Tongue (tissue), 1 donor: ENCODE measurements at regions not wholly inside any gene's neighbourhood (a gene's known extent, or its start where the extent isn't known, plus 50 kb on each side); places are given as distances from the start of the nearest gene placed in this dataset.

Experiments used
- DNase-seq: peaks from one replicate; pipeline ENCODE4 v3.0.0-alpha.2; 2015

DNA sequence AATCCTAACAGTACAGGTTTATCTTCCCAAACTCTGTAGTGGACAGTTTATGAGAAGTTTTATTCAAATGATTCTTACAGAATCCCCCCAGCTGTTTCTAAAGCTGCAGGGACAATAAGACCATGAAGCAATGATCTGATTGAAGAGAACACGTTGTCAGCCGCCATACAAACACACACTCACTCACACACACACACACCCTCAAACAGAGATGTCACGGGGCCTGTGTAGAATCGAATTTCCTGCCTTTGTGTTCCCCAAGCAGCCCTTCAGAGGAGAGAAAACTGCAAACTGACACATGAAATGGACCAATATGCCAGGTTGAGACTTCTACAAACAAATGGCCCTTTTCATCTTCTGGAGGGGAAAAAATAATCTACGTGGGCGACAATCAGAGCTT, 80.5 kb upstream of the TBX3 start:
- DNase-seq, result peak; percentile 65

- DNase-seq, result peak; percentile 81
Measured at GRCh38 chr12:114762490-114763110, 78.6 kb upstream of the TBX3 start.

DNA sequence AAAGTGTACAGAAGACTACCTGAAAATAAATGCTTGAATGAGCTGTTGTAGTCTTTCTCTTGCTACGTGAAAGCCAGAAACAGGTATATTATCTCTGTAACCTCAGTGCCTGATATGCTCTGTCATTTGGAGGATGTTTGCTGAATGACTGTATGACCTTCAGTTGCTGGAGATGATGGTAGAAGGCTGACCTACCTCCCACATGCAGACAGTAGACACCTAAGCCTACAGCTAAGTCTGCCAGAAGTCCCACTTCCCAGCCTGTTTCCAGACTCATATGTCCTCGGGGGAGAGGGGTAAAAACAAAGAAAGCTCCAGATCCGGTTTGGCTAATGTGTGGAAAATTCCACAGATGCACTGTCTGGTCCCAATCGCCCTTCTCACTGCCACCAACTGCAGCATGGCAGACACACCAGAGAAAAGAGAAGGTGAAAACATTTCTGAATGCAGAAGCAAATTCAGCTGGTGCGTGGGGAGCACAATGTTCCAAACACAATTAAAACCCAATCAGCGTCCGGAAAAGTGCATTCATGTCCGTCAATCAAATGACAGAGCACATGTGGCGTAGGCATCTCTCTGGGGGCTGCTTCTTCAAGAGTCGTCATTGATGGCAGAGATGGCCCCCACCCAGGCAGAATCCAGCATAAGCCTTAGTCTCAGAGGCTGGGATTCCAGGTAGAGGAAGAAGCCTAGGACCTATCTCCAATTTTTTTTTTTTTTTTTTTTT, 76.3 kb upstream of the TBX3 start:
- no peak for DNase-seq

DNA sequence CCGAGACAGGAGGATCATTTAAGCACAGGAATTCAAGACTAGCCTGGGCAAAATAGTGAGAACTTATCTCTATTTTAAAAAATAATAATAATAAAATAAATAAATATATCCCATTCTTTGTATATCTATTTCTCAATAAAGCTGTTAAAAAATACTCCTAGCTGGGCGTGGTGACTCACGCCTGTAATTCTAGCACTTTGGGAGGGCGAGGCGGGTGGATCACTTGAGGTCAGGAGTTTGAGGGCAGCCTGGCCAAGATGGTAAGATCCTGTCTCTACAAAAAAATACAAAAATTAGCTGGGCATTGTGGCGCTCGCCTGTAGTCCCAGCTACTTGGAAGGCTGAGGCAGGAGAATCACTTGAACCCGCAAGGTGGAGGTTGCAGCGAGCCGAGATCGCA, 75.7 kb upstream of the TBX3 start:
- no peak for DNase-seq

GRCh38 chr12:114757684-114758325, 73.8 kb upstream of the TBX3 start:
- DNase-seq, result no peak

GRCh38 chr12:114752217-114752616, 68.2 kb upstream of the TBX3 start:
- DNase-seq, result no peak

GRCh38 chr12:114751712-114752111, 67.7 kb upstream of the TBX3 start:
- DNase-seq, result no peak

- no peak for DNase-seq
Measured at GRCh38 chr12:114750917-114751316, 66.9 kb upstream of the TBX3 start.

GRCh38 chr12:114749065-114749464, 65.1 kb upstream of the TBX3 start:
- DNase-seq, result no peak

DNA sequence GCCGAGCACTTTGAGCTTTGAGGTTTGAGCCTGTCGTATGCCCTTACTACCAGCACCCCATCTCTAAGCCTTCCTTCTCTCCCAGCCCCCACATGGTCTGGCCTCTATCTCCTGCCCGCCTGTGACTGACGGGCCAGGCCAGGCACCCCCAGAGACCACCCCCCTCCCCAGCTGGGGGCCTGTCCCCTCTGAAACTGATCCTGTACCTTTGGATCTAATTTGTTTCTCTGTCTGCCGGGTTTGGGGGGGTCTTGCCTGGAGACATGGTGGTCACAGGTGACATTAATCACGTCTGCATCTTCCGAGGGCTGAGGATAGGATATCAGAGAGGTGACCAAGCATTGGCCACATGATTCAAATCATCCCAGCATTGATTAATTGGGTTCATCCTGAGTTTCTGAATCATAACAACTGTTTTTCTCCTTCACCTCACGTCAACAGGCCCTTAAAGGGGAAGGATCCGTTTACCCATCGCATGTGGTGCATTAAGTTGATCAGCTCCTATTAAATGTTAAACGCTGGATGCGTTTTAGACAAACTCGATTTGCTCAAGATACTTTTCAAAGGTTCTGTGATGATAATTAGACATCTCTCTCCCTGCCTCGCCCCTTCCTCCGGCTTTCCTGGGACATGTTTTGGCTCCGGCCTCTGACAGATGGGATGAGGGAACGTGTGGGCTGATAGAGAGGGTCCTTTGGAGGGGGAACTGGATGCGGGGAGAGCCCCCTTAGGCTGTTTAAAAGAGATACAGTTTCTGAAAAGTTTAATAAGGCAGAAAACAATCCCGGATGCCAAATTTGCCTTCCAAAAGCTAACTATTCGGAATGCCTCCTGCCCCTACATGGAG, 63.3 kb upstream of the TBX3 start:
- DNase-seq, result no peak

- DNase-seq, result no peak
Measured at GRCh38 chr12:114746297-114747011, 62.5 kb upstream of the TBX3 start.

GRCh38 chr12:114744691-114745090, 60.7 kb upstream of the TBX3 start:
- DNase-seq, result peak; percentile 87

GRCh38 chr12:114744285-114744684, 60.3 kb upstream of the TBX3 start:
- no peak for DNase-seq

- DNase-seq, result no peak
Measured at GRCh38 chr12:114743799-114744198, 59.8 kb upstream of the TBX3 start.

- no peak for DNase-seq
Measured at GRCh38 chr12:114743289-114743688, 59.3 kb upstream of the TBX3 start.

- no peak for DNase-seq
Measured at GRCh38 chr12:114742363-114742762, 58.4 kb upstream of the TBX3 start.

GRCh38 chr12:114741940-114742339, 58.0 kb upstream of the TBX3 start:
- DNase-seq, result no peak

GRCh38 chr12:114740448-114740847, 56.5 kb upstream of the TBX3 start:
- DNase-seq, result no peak

- DNase-seq, result no peak
Measured at GRCh38 chr12:114738460-114739184, 54.6 kb upstream of the TBX3 start.

- DNase-seq, result no peak
Measured at GRCh38 chr12:114735680-114736374, 51.9 kb upstream of the TBX3 start.

GRCh38 chr12:114735011-114735410, 51.0 kb upstream of the TBX3 start:
- DNase-seq, result no peak
